HG02623 (cell line): ENCODE measurements at regions not wholly inside any gene's neighbourhood (a gene's known extent, or its start where the extent isn't known, plus 50 kb on each side); places are given as distances from the start of the nearest gene placed in this dataset.

ENCODE experiments used
- ATAC-seq: cut with Tn5 transposase; IDR thresholded peaks from one replicate; pipeline ENCODE4 v1.9.1; 2021; ENCODE audit warnings: moderate library complexity; ENCODE audit not compliant: unreplicated experiment

DNA sequence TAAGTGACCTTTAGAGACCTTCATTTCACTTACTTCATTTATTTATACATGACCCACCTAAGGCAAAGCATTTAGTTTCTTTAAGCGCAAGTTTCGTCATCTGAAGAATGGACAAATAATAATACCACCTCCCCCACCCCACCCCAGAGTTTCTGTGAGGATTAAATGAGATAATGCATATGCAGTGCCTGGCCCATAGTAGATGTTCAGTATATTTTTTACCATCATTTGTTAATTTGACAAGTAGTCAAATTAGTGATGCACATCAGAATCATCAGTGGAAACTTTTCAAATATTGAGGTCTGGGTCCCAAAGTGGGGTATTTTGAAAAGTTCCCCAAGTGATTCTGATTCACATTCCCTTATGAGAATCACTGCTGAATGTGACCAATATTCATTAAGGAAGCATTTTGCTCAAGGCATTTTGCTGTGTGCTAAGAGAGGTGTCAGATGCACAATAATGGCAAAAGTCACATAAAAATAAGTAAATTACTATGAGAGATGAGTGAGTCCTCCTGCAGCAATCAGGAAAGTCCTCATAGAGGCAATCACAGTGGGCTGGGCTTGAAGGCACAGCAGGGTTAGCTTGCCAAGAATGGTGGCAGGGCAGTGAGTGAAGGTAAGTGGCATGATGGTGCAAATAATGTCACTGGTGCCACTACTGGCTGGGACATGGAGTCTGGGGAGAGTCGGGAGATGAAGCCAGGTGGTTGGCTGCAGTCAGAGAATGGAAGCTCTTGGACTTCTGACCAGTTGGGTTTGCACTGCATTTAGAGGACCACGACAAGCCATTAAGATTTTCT is 244.1 kb downstream of the PTEN start:
- no peak for ATAC-seq

DNA sequence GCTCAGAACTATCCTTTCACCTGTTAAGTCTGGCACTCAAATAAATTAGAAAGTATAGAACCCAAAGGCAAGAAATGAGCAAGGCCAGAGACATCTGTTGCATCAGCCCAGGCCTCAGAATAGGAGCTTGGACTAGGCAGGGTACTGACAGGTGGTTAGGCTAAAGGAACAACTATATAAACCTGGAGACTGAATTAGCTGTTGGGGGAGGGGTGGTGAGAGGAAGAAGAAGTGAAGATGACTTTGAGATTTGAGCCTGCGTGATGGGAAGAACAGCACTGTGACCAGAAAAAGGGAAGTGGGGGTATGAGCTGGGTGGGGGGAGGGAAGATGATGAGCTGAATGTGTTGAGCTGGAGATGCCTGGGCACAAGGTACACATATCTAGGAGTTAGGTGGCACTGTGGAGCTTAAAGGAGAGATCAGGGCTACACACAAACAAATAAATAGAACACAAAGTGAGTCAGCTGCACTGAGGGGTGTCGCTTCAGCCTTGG is 244.7 kb downstream of the PTEN start:
- no peak for ATAC-seq

DNA sequence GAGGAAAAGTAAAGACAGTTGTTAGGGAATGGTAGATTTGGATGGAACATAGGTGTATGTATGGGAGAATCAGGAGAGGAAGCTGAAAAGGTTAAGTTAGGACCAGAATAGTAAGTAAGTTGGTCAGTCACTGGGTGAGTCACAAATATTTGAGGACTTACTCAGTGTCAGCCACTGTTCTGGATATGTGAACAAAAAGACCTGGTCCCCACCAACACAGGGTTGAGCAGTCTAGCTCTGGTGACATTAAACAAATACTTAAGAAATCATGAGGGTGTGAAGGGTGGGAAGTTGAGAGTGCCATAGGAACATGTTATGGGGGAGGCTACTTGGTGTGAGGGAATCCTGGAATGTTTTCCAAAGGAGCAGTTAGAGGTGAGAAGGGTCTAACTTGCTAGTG is 246.9 kb downstream of the PTEN start:
- no peak for ATAC-seq

DNA sequence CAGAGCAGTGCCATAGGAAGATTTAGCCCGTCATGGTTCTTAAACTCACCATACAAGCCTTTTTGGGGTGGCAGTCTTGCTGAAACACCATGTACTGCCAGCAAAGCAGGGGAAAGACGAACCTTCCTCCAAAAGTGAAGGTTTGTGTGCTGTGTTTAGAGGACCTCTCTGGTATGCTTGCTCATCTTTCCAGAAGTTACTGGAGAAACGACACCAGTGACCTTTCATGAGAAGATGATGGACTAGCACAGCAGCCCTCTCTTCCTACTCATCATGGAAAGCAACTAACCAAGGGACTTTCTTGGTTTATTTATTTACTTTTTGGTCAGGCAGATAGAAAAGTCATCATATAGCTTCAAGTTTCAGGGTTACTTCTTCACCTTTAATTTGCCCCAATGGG is 247.4 kb downstream of the PTEN start:
- no peak for ATAC-seq

DNA sequence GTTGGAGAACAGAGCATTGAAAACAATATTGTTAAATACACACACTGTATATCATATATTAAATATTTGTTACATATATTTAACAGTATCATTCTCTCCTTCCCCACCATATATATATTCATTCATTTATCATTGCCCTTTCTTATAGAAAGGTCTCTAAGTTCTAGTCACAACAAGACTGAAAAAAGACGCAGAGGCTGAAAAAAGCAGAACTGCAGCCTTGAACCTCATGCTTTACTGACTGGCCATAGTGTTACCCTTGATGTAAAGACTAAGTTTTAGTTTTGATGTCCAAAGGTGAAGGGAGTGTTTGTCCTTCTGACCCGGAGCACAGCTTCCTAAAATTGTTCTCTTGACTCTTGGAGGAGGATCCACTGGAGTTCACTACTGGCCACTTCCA is 247.9 kb downstream of the PTEN start:
- ATAC-seq: no peak

DNA sequence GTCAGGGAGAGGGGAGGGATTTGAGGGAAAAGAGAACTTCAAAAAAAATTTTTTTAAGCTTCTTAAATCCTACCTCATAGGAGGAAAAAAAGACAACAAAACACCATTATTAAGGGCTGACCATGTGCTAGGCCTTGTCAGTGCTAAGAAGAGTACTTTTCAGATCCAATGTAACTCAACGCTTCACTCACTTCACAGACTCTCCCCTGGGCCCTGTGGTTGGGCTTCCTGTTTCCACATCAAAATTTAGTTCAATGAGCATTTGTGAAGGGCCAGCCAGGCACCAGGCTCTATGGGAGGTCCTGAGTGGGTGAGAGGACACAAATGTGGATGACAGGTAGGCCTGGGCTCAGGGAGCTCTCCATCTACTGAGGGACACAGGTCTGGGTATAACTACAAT is 249.8 kb downstream of the PTEN start:
- ATAC-seq: no peak

DNA sequence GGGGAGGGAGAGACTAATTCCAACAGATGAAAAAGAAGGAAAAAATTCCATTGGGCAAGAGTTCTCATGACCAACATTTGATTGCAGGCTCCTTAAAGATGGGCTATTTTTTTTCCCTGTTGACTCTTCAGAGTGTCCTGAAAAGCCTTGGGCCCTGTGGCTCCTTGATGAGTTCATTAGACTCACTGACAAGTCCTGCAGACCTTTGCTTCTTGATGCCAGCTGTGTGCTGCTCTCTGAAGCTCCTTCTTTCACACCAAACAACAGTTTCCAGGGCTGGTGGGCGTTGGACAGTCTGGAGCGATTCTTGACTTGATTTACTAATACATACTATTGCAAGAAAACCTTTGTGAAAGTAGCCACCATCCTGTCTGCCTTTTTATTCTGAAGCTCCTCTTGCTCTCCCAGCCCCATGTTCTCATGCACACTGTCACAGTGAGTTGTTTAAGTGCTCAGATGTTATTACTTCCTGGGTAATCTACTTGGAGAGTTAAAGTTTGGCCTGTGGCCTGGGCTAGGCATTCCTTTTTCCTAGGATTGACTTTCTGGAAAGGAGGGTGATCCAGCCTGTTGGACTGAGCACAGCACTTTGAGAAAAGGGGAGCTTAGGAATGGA is 250.3 kb downstream of the PTEN start:
- no peak for ATAC-seq

DNA sequence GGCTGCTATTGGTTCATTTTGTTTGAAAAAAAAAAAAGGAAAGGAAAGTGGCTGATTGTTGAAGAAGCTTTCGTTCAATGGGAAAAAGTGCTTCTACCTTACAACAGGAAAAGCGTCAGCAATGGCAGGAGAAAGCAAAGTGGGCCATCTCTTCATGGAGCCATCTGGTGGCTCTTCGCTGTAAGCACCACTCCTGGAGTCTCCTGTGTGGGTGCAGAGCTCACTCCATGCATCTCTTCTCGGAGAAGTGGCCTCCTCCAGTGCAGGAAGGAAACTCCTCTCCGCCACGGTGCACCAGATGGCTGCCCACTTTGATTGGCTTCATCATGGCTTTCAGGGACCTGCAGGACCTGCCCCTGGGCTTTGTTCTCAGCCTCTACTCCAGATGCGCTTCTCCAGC is 250.9 kb downstream of the PTEN start:
- no peak for ATAC-seq

DNA sequence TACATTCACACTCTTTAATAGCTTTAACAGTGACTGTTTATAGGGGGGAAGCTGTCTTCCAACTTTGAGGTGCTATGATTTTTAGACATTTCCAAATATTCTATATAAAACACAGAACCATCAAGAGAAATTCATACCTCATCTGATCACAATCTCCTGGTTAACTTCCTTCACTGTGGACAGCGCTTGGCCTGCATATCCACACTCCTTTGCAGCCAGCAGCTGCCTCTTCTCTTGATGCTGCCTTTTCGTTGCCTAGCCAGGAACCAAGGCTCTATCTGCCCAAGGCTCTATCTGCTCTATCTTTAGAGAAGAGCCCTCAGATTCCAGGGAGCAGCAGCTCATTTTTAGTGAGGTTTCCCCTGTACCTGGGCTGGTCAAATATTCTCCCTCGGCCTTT is 252.0 kb downstream of the PTEN start:
- ATAC-seq: no peak

DNA sequence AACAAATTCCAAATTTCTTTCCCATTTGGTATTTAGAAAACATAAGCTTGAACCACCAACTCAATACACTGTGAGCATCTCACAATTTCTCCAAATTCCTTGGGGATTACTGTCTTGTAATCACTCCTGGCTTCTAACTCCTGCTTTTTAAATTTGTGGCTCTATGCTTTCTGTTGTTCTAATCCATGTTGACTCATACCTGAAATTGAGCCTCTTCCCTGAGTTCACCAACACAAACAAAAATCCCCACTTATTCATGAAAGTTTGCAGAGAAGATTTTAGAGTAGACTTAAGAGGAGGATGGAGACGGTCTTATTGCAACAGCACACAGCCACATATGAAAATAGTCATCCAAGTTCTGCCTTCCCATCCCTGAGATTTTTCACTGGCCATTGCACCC is 252.5 kb downstream of the PTEN start:
- ATAC-seq: no peak

DNA sequence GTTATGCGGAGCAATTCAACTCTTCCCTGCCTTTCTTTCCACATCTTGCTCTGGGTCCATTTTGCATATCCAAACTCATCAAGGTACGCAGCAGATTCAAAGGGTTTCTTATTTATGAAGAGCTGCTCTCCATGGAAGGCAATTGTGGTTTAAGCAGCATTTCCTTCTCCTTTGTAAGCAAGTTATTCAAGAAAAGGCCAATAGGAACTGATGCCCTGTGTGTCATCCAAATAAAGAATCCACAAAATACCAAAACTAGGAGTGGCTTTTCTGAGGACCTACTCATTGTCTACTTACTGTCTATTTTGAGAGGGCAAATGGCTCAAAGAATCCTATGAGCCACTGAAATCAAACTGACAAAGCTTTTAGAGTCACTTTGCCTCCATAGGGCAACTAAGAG is 253.1 kb downstream of the PTEN start:
- ATAC-seq: no peak

DNA sequence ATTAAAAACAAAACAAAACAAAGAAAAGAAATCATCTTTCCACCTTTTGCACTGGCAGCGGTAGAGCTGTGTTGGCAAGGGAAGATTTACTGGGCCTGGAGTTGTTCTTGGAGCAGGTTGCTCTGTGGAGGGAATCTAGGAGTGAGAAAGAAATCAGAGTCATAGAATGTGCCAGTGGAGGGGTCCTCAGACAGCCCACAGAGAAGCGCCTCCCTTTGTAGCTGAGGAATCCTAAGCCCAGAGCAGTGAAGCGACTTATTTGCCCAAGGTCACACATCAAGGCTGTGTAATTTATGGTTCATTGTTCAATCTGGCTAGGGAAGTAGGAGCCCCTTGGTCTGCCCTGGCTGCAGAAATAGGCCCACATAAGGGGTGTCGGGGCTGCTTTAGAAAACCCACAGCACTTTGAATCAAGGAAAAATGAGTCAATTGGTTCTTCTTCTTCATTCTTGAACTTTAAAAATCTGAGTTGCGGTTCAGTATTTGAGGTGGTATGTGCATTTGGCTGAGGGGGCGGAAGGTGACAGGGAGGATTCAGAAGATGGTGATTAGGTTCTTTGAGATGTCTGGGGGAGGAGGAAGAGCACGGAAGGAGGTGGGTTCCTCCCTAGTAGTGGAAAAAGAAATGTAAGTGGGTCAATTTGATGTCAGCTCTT is 253.7 kb downstream of the PTEN start:
- ATAC-seq: no peak

DNA sequence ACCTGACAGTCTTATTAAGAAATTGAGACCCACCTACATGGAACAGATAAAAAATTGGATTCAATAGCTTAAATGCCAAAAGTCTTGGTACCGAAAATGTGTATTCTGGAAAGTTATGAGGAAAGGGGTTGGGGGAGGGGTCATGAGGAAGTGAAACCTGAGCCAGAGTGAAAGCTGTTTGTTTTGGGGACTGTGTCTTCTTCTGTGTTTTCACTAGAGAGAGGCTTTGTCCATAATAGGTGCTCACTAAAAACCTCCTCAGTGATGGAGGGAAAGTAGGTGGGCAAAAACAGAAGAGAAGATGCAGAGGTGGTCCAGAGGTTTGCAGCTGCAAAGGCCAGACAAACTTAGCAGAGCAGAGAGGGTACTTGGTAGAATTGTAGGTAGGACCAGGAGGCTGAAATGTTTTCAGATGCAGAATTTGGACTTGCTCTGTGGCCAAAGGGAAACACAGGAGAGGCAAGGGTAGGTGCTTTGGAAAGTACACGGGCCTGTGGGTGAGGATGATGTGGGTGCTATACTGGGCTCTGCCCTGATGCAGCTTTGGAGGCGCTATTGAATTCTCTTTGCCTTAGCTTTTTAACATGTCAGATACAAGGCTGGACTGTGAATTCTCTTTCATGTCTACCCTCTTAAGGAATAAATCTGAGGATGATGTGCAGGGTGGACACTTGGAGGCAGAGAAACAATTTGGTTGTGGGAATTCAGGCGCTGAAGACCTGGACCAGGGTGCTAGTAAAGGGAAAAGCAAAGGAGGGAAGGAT is 254.6 kb downstream of the PTEN start:
- no peak for ATAC-seq

DNA sequence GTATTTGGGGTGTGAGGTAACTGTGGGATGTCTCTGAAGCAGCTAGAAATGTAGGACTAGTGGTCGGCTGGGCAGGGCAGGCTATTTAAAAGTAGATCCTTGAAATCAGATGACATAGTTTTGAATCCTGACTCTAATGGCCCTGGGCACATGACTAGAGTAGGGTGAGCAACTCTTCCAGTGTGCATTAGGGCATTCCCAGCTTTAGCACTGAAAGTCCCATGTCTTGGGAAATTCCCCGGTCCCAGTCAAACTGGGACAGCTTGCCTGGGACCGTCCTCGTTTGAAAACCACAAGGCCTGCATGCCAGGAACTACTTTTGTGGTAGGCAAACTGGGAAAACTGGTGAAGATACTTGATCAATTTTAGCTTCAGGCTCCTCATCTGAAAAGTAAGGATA is 255.3 kb downstream of the PTEN start:
- ATAC-seq: no peak

DNA sequence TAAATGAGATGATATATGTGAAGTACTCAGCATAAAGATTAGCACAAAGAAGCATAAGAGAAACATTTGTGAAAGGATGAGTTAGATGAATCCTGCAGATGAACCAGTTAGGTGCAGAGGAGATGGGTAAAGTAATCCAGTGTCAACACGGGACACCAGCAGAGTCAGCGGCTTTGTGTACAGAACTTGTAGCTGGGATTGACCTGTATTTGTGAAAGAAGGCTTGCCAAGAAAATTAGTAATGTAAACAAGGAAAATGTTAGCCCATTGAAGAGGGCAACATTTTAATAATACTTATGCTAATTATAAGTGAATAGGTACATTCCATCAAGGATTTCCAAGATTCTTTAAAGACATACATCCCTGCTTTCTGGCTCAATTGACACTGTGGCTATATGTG is 255.7 kb downstream of the PTEN start:
- ATAC-seq: no peak

DNA sequence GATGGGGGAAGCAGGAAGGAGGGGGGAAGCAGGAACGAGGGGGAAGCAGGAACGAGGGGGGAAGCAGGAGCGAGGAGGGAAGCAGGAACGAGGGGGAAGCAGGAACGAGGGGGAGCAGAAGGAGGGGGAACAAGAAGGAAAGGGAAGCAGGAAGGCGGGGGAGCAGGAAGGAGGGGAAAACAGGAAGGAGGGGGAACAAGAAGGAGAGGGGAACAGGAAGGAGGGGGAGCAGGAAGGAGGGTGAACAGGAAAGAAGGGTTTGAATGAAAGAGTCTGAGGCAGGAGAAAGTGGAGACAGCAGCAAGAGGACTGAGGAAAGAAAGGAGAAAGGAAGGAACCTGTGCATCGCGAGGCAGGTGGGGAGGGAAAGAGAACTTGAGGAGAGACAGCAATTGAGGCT is 256.6 kb downstream of the PTEN start:
- no peak for ATAC-seq

DNA sequence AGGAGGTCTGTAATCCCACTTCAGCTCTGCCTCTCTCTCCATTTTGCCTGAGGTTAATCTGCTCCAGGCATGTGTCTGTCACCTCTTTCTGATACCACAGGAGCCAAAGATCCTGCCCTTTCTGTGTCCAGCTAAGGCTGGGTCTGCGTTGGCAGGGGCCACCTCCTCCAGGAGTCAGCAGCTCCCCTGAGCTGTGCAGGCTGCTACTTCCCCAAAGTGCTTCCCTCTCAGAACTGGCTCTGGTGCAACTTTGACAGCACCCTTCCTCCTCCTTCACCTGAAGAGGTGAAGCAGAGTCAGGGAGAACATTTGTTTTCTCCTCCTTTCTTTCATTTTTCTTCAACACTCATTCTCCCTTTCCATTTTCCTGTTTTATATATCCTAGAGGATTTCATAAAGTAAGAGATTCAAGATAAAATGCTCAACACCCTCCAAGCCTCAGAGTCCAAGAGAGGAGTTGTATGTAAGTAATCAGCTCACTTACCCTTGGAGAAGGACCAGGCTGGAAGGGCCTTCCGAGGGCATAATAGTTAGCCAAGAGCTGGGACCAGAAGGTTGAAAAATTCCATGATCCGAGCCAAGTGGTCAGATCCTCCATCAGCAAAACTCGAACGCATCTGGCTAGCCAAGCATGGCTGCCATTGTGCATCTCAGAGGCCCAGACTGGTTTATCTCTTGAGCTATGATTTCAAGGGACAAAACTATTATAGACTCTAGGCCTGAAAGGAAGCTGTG is 257.3 kb downstream of the PTEN start:
- no peak for ATAC-seq

DNA sequence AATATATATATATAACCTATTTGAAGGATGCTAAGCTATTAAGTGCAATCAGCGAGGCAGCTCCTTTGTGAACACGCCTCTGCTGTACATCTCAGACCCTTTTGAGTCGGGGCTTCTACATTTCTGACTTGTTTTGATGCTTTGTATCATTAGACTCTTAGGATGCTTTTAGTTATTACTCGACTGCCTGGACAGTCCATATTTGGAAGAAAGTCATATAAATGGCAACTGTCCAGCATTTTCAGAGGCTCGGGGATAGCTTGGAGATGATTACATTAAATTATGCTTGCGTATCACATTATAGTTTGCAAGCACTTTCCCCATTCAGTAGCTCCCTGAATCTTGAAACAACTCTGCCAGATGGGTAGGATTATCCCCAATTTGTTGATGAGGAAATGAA is 257.9 kb downstream of the PTEN start:
- ATAC-seq: no peak

DNA sequence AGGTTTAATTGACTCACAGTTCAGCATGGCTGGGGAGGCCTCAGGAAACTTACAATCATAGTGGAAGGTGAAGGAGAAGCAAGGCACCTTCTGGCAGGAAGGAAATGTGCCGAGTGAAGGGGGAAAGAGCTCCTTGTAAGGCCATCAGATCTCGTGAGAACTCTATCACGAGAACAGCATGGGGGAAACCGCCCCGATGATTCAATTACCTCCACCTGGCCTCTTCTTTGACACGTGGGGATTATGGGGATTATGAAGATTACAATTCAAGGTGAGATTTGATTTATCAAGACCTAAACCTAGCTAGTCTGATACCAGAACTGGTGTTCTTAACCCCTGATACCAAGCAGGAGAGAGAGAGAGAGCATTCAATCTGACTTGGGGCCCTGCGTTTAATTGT is 258.7 kb downstream of the PTEN start:
- no peak for ATAC-seq

DNA sequence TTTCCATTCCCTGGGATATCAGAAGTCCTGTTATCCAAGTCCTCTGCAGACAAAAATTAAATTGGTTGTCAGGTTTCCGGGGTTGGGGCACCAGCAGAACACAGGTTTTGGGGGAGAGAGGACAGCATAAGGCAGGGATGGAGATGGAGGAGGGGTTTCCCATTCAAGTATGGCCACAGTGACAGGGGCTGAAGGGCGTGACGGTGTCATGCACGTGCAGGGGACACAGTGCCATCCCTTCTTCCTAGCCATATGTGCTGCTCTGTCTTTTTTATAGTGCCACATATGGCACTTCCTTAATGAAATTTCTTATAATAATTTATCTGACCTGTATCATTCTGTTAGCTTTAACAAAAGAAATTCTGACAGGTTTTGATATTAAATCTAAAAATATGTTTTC is 259.2 kb downstream of the PTEN start:
- ATAC-seq: no peak

DNA sequence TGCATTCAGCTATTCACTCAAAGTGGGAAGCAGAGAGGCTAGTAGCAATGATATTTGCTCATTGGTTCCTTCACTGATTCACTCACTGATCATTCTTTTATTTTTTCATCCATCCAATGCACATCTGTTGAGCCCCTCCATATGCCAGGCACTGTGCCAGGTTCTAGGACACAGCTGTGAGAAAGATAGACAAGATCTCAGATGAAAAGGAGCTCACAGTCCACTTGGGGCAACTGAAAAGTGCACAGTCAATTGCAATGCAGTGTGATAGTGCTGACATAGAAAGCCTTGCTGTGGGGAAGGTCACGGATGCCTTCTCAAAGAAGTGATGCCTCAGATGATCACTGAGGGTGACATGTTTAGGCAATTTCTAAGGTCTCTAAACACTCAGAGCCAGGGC is 262.3 kb downstream of the PTEN start:
- ATAC-seq: no peak
